ENCODE measurements at regions not wholly inside any gene's neighbourhood (a gene's known extent, or its start where the extent isn't known, plus 50 kb on each side); places are given as distances from the start of the nearest gene placed in this dataset.

GRCh38 chr20:11255455-11255854 is 581.7 kb upstream of the JAG1 start:
- Mint-ChIP-seq H3K9me3 (peaks cover 20% of the 10 kb centered on the region), H3K27ac (no peak overlapping the region), H3K4me1 (ENCODE audit: low read depth) (no peaks in the 10 kb centered on the region), H3K27me3 (no peaks in the 10 kb centered on the region), H3K4me3 (no peak overlapping the region), H3K36me3 (ENCODE audit: low read depth) (no peaks in the 10 kb centered on the region)
- no peak for DNase-seq

DNA sequence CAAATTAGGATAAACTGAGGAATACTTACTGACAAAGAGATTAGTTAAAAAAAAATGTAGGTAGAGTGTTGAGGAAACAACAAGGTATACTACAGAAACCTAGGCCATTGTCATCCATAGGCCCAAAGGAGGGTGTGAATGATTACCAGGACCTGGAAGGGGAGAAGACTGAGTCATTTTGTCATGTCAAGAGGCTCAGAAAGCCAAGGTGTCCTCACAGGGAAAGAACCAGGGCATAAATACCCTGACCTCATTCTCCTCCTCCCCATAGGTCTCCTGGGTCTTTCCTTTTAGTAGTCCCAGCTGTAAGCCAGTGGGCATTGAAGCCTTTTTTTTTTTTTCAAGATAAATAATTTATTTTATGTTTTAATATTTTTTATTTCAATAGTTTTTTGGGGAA is 582.1 kb upstream of the JAG1 start:
- Mint-ChIP-seq H3K4me3 (no peak overlapping the region), H3K27ac (no peak overlapping the region), H3K9me3 (peaks cover 20% of the 10 kb centered on the region), H3K4me1 (ENCODE audit: low read depth) (no peaks in the 10 kb centered on the region), H3K36me3 (ENCODE audit: low read depth) (no peaks in the 10 kb centered on the region), H3K27me3 (no peaks in the 10 kb centered on the region)
- no peak for DNase-seq

GRCh38 chr20:11260611-11261010 is 586.8 kb upstream of the JAG1 start:
- H3K27me3 Mint-ChIP-seq: no peaks in the 10 kb centered on the region
- no peak overlapping the region for H3K27ac Mint-ChIP-seq
- H3K9me3 Mint-ChIP-seq: peaks cover 4% of the 10 kb centered on the region
- no peaks in the 10 kb centered on the region for H3K36me3 Mint-ChIP-seq (ENCODE audit: low read depth)
- H3K4me1 Mint-ChIP-seq (ENCODE audit: low read depth): no peaks in the 10 kb centered on the region
- DNase-seq: no peak
- no peak overlapping the region for H3K4me3 Mint-ChIP-seq

- DNase-seq: no peak
- Mint-ChIP-seq H3K9me3 (peaks cover 3% of the 10 kb centered on the region), H3K27ac (no peak overlapping the region)
These were observed 587.8 kb upstream of the JAG1 start for GRCh38 chr20:11261533-11262000.

DNA sequence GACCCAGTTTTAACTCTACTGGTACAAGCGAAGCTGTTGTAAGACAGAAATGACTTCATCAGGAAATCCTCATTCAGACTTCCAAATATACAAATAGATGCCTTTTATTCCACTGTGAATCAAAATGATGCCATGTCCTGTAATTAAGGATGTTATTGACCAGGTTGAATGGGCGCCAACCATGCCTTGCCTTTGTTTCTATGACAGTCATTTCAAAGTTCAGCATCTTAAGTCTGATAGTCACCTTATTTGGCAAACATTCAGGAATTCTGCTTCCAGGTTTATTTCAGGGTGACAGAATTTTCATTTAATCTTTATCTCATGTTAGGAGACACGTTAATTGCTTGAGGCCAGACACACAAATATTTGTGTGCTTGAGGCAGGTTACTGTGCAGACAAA is 592.8 kb upstream of the JAG1 start:
- Mint-ChIP-seq H3K4me1 (ENCODE audit: low read depth) (peaks cover 2% of the 10 kb centered on the region), H3K27me3 (no peaks in the 10 kb centered on the region), H3K9me3 (no peaks in the 10 kb centered on the region), H3K27ac (no peak overlapping the region), H3K36me3 (ENCODE audit: low read depth) (no peaks in the 10 kb centered on the region), H3K4me3 (no peak overlapping the region)
- DNase-seq: no peak

More at GRCh38 chr20:11261533-11262000, 587.8 kb upstream of the JAG1 start:
- Mint-ChIP-seq H3K27me3 (no peaks in the 10 kb centered on the region), H3K4me1 (ENCODE audit: low read depth) (no peaks in the 10 kb centered on the region), H3K4me3 (no peak overlapping the region), H3K36me3 (ENCODE audit: low read depth) (no peaks in the 10 kb centered on the region)

DNA sequence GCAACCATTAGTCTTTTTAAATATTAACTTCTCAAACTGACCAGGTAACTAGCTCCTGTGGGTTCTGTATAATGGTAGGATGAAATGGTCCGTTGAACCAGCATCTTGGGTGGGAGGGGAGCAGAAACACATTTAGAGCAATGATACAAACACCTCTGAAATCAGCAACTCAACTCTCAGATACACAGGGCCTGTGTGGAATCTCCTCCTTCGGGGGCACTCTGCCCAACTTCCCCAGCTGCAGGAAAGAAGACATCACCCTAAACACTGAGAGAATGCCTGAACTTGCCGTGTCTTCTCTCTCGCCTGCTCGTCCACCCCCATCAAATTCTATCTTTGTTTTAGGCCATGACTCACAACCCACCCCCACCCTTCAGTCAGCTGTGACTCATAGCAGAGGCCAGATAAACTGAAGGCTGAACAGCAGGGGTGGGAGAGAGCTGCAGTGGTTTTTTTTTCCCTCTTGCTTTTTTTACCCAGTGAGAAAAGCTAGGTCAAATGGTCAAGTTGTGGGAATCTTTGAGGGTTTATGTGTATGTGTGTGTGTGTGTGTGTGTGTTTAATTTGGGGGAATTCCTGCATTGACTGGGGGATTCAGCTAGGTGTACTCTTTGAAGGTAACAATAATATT is 593.4 kb upstream of the JAG1 start:
- DNase-seq: no peak
- peaks cover 2% of the 10 kb centered on the region for H3K4me1 Mint-ChIP-seq (ENCODE audit: low read depth)
- no peak overlapping the region for H3K4me3 Mint-ChIP-seq
- H3K9me3 Mint-ChIP-seq: no peaks in the 10 kb centered on the region
- no peak overlapping the region for H3K27ac Mint-ChIP-seq
- H3K27me3 Mint-ChIP-seq: no peaks in the 10 kb centered on the region
- H3K36me3 Mint-ChIP-seq (ENCODE audit: low read depth): no peaks in the 10 kb centered on the region

- H3K4me3 Mint-ChIP-seq: no peak overlapping the region
- H3K36me3 Mint-ChIP-seq (ENCODE audit: low read depth): no peaks in the 10 kb centered on the region
- H3K27ac Mint-ChIP-seq: no peak overlapping the region
- H3K4me1 Mint-ChIP-seq (ENCODE audit: low read depth): peaks cover 2% of the 10 kb centered on the region
- H3K9me3 Mint-ChIP-seq: no peaks in the 10 kb centered on the region
- DNase-seq: no peak
- H3K27me3 Mint-ChIP-seq: no peaks in the 10 kb centered on the region
These were observed 594.0 kb upstream of the JAG1 start for GRCh38 chr20:11267762-11268335.

DNA sequence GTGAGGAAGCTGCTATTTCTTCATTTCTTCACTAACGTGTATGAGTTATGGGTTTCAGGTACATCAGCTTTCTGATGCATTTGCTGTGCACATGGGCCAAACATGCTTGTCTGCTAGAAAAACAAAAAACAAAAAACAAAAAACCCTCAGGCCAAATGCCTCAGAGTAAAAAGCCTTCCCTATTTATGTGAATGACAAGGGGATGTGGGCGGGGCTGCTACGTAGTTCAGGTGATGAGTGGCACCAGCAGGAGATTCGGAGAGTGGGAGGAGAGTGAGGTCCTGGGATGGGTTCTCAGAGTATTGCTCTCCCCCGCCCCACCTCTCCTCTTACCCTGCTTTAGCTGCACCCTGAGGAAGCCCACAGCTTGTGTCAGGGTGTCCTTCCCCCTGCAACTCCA is 596.8 kb upstream of the JAG1 start:
- DNase-seq: no peak
- H3K27ac Mint-ChIP-seq: no peak overlapping the region
- no peaks in the 10 kb centered on the region for H3K9me3 Mint-ChIP-seq
- H3K4me1 Mint-ChIP-seq (ENCODE audit: low read depth): peaks cover 2% of the 10 kb centered on the region
- H3K36me3 Mint-ChIP-seq (ENCODE audit: low read depth): no peaks in the 10 kb centered on the region
- no peak overlapping the region for H3K4me3 Mint-ChIP-seq
- no peaks in the 10 kb centered on the region for H3K27me3 Mint-ChIP-seq

DNA sequence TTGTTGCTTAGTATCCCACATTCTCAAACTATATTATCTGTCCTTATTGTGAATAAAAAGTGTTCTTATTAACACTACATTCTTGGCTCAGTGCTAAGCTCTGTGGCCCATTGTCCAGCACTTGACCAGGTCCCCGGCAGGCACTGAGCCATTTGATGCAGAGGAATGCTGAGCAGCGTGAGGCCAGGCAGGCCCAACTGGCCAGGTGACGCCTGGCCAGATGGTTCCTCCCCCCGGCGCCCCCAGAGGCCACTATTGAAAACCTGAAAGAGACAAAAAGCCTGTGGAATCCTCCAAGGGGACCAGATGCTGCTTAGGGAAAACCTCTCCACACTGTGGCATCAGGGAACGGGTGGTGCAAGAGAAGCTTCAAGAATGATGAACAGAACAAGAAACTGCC is 597.5 kb upstream of the JAG1 start:
- Mint-ChIP-seq H3K27me3 (no peaks in the 10 kb centered on the region), H3K4me3 (no peak overlapping the region), H3K36me3 (ENCODE audit: low read depth) (no peaks in the 10 kb centered on the region), H3K27ac (no peak overlapping the region), H3K4me1 (ENCODE audit: low read depth) (peaks cover 2% of the 10 kb centered on the region), H3K9me3 (no peaks in the 10 kb centered on the region)
- DNase-seq: no peak

DNA sequence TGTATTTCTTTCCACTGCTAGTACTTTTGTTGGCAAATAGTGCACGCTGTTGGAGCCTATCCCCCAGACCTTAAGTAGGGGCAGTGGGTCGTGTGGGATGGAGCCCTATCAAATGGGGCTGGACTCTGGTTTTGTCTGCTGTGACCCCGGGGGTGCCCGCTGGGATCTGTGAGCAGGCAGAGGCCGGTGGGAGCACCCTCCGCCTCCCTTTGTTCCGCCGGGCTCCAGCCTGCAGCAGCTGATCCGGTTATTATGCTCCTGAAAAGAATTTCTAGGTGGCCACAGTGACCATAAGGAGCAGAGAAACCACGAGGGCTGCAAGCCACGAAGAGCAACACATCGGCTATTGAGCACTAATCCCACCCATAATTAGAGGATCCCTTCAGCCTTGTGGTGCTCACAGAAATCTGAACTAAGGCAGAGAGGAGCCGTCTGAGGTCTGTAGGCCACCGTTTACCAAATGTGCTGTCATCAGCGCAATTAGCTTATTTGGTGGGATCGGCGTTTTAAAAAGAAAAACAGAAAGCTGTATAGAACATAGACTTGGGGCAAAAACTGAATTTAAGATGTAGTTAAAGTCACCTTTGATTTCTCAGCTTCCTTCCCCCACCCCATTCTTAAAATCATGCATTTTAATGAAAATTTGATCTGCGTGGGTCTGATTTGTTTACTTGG is 598.3 kb upstream of the JAG1 start:
- DNase-seq: no peak
- H3K9me3 Mint-ChIP-seq: no peaks in the 10 kb centered on the region

DNA sequence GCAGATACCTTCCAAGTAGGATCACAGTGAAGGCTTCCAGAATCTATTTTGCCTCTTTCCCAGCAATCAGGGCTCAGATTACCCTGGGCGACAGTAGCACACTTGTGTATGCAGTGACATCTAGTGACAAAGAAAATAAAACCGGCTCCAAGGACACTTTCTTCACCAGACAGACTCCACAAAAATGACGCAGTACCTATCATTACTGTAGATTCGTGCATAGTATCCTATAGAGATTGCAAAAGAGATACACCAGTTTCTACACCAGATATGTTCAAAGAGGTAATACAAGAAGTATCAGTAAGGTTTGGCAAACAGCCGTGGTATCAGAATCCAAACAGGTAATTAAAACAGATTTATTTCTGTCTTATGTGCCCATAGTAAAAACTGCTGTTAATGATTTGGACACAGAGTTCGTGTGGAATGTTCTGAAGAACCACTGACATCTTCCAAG is 600.4 kb upstream of the JAG1 start:
- H3K4me3 Mint-ChIP-seq: no peak overlapping the region
- no peaks in the 10 kb centered on the region for H3K36me3 Mint-ChIP-seq (ENCODE audit: low read depth)
- H3K27me3 Mint-ChIP-seq: no peaks in the 10 kb centered on the region
- DNase-seq: no peak
- H3K27ac Mint-ChIP-seq: no peak overlapping the region
- no peaks in the 10 kb centered on the region for H3K4me1 Mint-ChIP-seq (ENCODE audit: low read depth)
- H3K9me3 Mint-ChIP-seq: no peaks in the 10 kb centered on the region

More for the DNA sequence above, 598.3 kb upstream of the JAG1 start:
- peaks cover 2% of the 10 kb centered on the region for H3K4me1 Mint-ChIP-seq (ENCODE audit: low read depth)
- H3K27ac Mint-ChIP-seq: no peak overlapping the region
- no peaks in the 10 kb centered on the region for H3K36me3 Mint-ChIP-seq (ENCODE audit: low read depth)
- no peaks in the 10 kb centered on the region for H3K27me3 Mint-ChIP-seq
- no peak overlapping the region for H3K4me3 Mint-ChIP-seq

- no peak overlapping the region for H3K27ac Mint-ChIP-seq
These were observed 601.9 kb upstream of the JAG1 start for GRCh38 chr20:11275740-11276139.

GRCh38 chr20:11277170-11277569 is 603.4 kb upstream of the JAG1 start:
- Mint-ChIP-seq H3K27me3 (no peaks in the 10 kb centered on the region), H3K36me3 (ENCODE audit: low read depth) (no peaks in the 10 kb centered on the region), H3K27ac (no peak overlapping the region), H3K4me1 (ENCODE audit: low read depth) (no peaks in the 10 kb centered on the region), H3K9me3 (no peaks in the 10 kb centered on the region), H3K4me3 (no peak overlapping the region)
- no peak for DNase-seq

More at GRCh38 chr20:11275740-11276139, 601.9 kb upstream of the JAG1 start:
- Mint-ChIP-seq H3K27me3 (no peaks in the 10 kb centered on the region), H3K4me3 (no peak overlapping the region), H3K9me3 (no peaks in the 10 kb centered on the region), H3K4me1 (ENCODE audit: low read depth) (no peaks in the 10 kb centered on the region), H3K36me3 (ENCODE audit: low read depth) (no peaks in the 10 kb centered on the region)
- no peak for DNase-seq

GRCh38 chr20:11277858-11278257 is 604.1 kb upstream of the JAG1 start:
- Mint-ChIP-seq H3K36me3 (ENCODE audit: low read depth) (no peaks in the 10 kb centered on the region), H3K27me3 (no peaks in the 10 kb centered on the region), H3K4me3 (no peak overlapping the region), H3K9me3 (no peaks in the 10 kb centered on the region), H3K27ac (no peak overlapping the region), H3K4me1 (ENCODE audit: low read depth) (no peaks in the 10 kb centered on the region)
- DNase-seq: no peak

GRCh38 chr20:11278461-11278860 is 604.7 kb upstream of the JAG1 start:
- no peak for DNase-seq
- no peaks in the 10 kb centered on the region for H3K36me3 Mint-ChIP-seq (ENCODE audit: low read depth)
- H3K27me3 Mint-ChIP-seq: no peaks in the 10 kb centered on the region
- no peaks in the 10 kb centered on the region for H3K9me3 Mint-ChIP-seq
- no peak overlapping the region for H3K27ac Mint-ChIP-seq
- H3K4me3 Mint-ChIP-seq: no peak overlapping the region
- H3K4me1 Mint-ChIP-seq (ENCODE audit: low read depth): no peaks in the 10 kb centered on the region
